Endothelial cell of umbilical vein (primary cell): ENCODE measurements at regions not wholly inside any gene's neighbourhood (a gene's known extent, or its start where the extent isn't known, plus 50 kb on each side); places are given as distances from the start of the nearest gene placed in this dataset.

ENCODE experiments used
- CTCF ChIP-seq, 2 donors: IDR thresholded peaks; 1 replicate in 1 of 2; 2 replicates in 1 of 2; pipeline ENCODE4 v1.5.1; 2011; ENCODE audit warnings: low read length in 2 of 2, mild to moderate bottlenecking in 2 of 2, moderate library complexity in 2 of 2, control low read depth in 1 of 2, inconsistent platforms in 1 of 2, low read depth in 1 of 2; ENCODE audit not compliant: insufficient read depth in 1 of 2; ENCODE audit errors: extremely low read depth in 1 of 2
- EZH2 ChIP-seq: IDR thresholded peaks from 2 replicates; pipeline ENCODE4 v1.6.1; 2012; ENCODE audit warnings: borderline replicate concordance, low read depth, mild to moderate bottlenecking, moderate library complexity, low read length, inconsistent platforms; ENCODE audit not compliant: severe bottlenecking
- GATA2 ChIP-seq: IDR thresholded peaks from 2 replicates; pipeline ENCODE4 v1.7.0; 2011; ENCODE audit warnings: low read depth, mild to moderate bottlenecking, moderate library complexity, mixed read lengths, low read length; ENCODE audit not compliant: insufficient read length, insufficient read depth
- JUN ChIP-seq: IDR thresholded peaks from 2 replicates; pipeline ENCODE4 v1.6.1; 2011; ENCODE audit warnings: borderline replicate concordance, low read depth; ENCODE audit not compliant: insufficient read length, insufficient read depth
- MAX ChIP-seq: IDR thresholded peaks from 2 replicates; pipeline ENCODE4 v1.6.1; 2011; ENCODE audit not compliant: insufficient read depth, insufficient read length
- POLR2A ChIP-seq: IDR thresholded peaks from 2 replicates; pipeline ENCODE4 v1.6.1; 2012; ENCODE audit warnings: low read depth, mild to moderate bottlenecking, control low read depth, low read length
- POLR2AphosphoS5 ChIP-seq: IDR thresholded peaks from 2 replicates; pipeline ENCODE4 v1.6.1; 2012; ENCODE audit warnings: low read depth, mild to moderate bottlenecking, control low read depth, low read length, moderate library complexity; ENCODE audit not compliant: insufficient read depth

GRCh38 chr2:45084361-45085020, 75.2 kb upstream of the SIX2 start:
- TF ChIP-seq CTCF (IDR thresholded peaks at IDR 0.05; ENCODE audit: extremely low read depth in 1 of 2, insufficient read depth in 1 of 2, low read depth in 1 of 2, low read length in 2 of 2) (no peak), EZH2 (no peak), POLR2AphosphoS5 (no peak), MAX (no peak), POLR2A (no peak), GATA2 (no peak), JUN (no peak)
